PC-9 (cell line): ENCODE measurements at regions not wholly inside any gene's neighbourhood (a gene's known extent, or its start where the extent isn't known, plus 50 kb on each side); places are given as distances from the start of the nearest gene placed in this dataset.

ENCODE experiments used
- EZH2 ChIP-seq: fragments of 200-600 bp; sonication (generic); IDR thresholded peaks from 2 replicates; pipeline ENCODE4 v1.8.0; 2017; ENCODE audit warnings: antibody characterized with exemption, low read depth
- TF ChIP-seq, protein P1 (sequence below): fragments of 200-600 bp; sonication (generic); conservative IDR thresholded peaks from 2 replicates; pipeline ENCODE4 v1.6.1; 2017; ENCODE audit warnings: mixed run types, antibody characterized with exemption, mild to moderate bottlenecking, moderate library complexity

- TF ChIP-seq, protein P1, sequence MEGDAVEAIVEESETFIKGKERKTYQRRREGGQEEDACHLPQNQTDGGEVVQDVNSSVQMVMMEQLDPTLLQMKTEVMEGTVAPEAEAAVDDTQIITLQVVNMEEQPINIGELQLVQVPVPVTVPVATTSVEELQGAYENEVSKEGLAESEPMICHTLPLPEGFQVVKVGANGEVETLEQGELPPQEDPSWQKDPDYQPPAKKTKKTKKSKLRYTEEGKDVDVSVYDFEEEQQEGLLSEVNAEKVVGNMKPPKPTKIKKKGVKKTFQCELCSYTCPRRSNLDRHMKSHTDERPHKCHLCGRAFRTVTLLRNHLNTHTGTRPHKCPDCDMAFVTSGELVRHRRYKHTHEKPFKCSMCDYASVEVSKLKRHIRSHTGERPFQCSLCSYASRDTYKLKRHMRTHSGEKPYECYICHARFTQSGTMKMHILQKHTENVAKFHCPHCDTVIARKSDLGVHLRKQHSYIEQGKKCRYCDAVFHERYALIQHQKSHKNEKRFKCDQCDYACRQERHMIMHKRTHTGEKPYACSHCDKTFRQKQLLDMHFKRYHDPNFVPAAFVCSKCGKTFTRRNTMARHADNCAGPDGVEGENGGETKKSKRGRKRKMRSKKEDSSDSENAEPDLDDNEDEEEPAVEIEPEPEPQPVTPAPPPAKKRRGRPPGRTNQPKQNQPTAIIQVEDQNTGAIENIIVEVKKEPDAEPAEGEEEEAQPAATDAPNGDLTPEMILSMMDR, result no peak
- no peak for TF ChIP-seq EZH2
These were observed 64.1 kb upstream of the HIF1A start for GRCh38 chr14:61631045-61631687.
